ENCODE measurements at regions not wholly inside any gene's neighbourhood (a gene's known extent, or its start where the extent isn't known, plus 50 kb on each side); places are given as distances from the start of the nearest gene placed in this dataset.

- no peak overlapping the region for H3K4me2 ChIP-seq (ENCODE audit: insufficient read depth in 1 of 2, low read depth in 2 of 2, low read length in 2 of 2)
- no peak for TF ChIP-seq SP4 (IDR thresholded peaks at IDR 0.05; ENCODE audit: low read length)
- no peak for TF ChIP-seq ZNF274 (IDR thresholded peaks at IDR 0.05; ENCODE audit: borderline replicate concordance, extremely low read depth, low read length)
- no peak for TF ChIP-seq CTCF (IDR thresholded peaks at IDR 0.05; ENCODE audit: control extremely low read depth in 1 of 3, insufficient read depth in 1 of 3, low read depth in 1 of 3, low read length in 3 of 3)
- ChIA-PET POLR2A (ENCODE audit: partially characterized antibody) (no interaction called here), CTCF (ENCODE audit: partially characterized antibody) (no interaction called here)
- H3K36me3 ChIP-seq (ENCODE audit: control insufficient read depth in 2 of 4, insufficient read depth in 4 of 4, low read length in 3 of 4): no peaks in the 10 kb centered on the region
- H3K14ac ChIP-seq (ENCODE audit: insufficient read length): no peak overlapping the region
- H2AK5ac ChIP-seq (ENCODE audit: low read depth, low read length): no peak overlapping the region
- H3K4ac ChIP-seq (replicated peaks; ENCODE audit: insufficient read length, low read depth, low read length): no peak overlapping the region
- H3K9ac ChIP-seq (replicated peaks in 1 of 4; ENCODE audit: extremely low read depth in 1 of 4, low read depth in 3 of 4, low read length in 3 of 4): no peak overlapping the region
- no peaks in the 10 kb centered on the region for H3K79me1 ChIP-seq (ENCODE audit: low read depth, low read length)
- no peak overlapping the region for H2BK20ac ChIP-seq (ENCODE audit: low read length)
- no peak overlapping the region for H2BK12ac ChIP-seq (ENCODE audit: low read depth, low read length)
- H4K91ac ChIP-seq (replicated peaks; ENCODE audit: insufficient read length, low read length): no peak overlapping the region
- H3K4me3 ChIP-seq (ENCODE audit: extremely low read depth in 1 of 4, insufficient read depth in 2 of 4, low read depth in 3 of 4, low read length in 4 of 4): no peak overlapping the region
- no peak overlapping the region for H2BK120ac ChIP-seq (replicated peaks; ENCODE audit: low read depth, low read length)
- H3K56ac ChIP-seq (replicated peaks; ENCODE audit: insufficient read length, low read depth, low read length): no peak overlapping the region
- no peaks in the 10 kb centered on the region for H3K27me3 ChIP-seq (replicated peaks in 1 of 4; ENCODE audit: control insufficient read depth in 3 of 4, extremely low read depth in 1 of 4, insufficient read depth in 3 of 4, low read length in 3 of 4)
- no peak overlapping the region for H3K27ac ChIP-seq (ENCODE audit: low read depth, low read length)
- no peak overlapping the region for H2BK15ac ChIP-seq (ENCODE audit: low read length)
- no peak overlapping the region for H2AFZ ChIP-seq (ENCODE audit: low read length)
- WGBS, 2 experiments (ENCODE audit: extremely low coverage in 1 of 2, insufficient coverage in 1 of 2, insufficient read length in 1 of 2, insufficient replicate concordance in 2 of 2, low coverage in 1 of 2, low lambda C conversion rate in 2 of 2, missing lambda C conversion rate in 1 of 2): 88% methylated on average over 1 of the region's 1 CpG; no CpG with 5 or more reads in 1 of the 2 experiments
- no peak overlapping the region for H3K23ac ChIP-seq (ENCODE audit: insufficient read length)
- no peaks in the 10 kb centered on the region for H3K79me2 ChIP-seq (ENCODE audit: control insufficient read depth in 1 of 2, insufficient read depth in 2 of 2, low read length in 2 of 2)
- no peaks in the 10 kb centered on the region for H4K20me1 ChIP-seq (replicated peaks in 1 of 2; ENCODE audit: control insufficient read depth in 1 of 2, insufficient read depth in 2 of 2, low read length in 2 of 2)
- no peaks in the 10 kb centered on the region for H3K23me2 ChIP-seq (ENCODE audit: low read depth, low read length)
- H3K9me3 ChIP-seq (ENCODE audit: insufficient read depth in 2 of 2, low read depth in 1 of 2, low read length in 1 of 2): no peaks in the 10 kb centered on the region; a peak in 1 of 4 replicates
- no peak for FAIRE-seq
- no peak overlapping the region for H4K8ac ChIP-seq (ENCODE audit: extremely low read depth, insufficient read depth, low read length)
- no peak overlapping the region for H4K5ac ChIP-seq (ENCODE audit: insufficient read length, low read depth, low read length)
- H2BK5ac ChIP-seq (ENCODE audit: low read depth, low read length): no peak overlapping the region
- no peaks in the 10 kb centered on the region for H3K4me1 ChIP-seq (replicated peaks in 1 of 4; ENCODE audit: control insufficient read depth in 3 of 4, insufficient read depth in 4 of 4, low read length in 3 of 4)
- no peak for DNase-seq (ENCODE audit: low read depth in 1 of 2, low spot score in 2 of 2)
- H3K18ac ChIP-seq (ENCODE audit: extremely low read depth, low read length): no peak overlapping the region
Observed at GRCh38 chr11:87675993-87676392, 499.2 kb downstream of the RAB38 start.
